ENCODE measurements at regions not wholly inside any gene's neighbourhood (a gene's known extent, or its start where the extent isn't known, plus 50 kb on each side); places are given as distances from the start of the nearest gene placed in this dataset.

GRCh38 chr1:185648858-185649589 lies 85.2 kb upstream of the HMCN1 start:
- no peak for TF ChIP-seq SMC3 (IDR thresholded peaks at IDR 0.05; ENCODE audit: low read depth, low read length)
- TF ChIP-seq ELK1 (IDR thresholded peaks at IDR 0.05; ENCODE audit: borderline replicate concordance, low read depth, low read length) = no peak
- TF ChIP-seq USF2 (IDR thresholded peaks at IDR 0.05; ENCODE audit: low read depth, low read length) = no peak
- no peak for TF ChIP-seq POLR2A (IDR thresholded peaks at IDR 0.05; ENCODE audit: low read depth, low read length)
- TF ChIP-seq CTCF (conservative IDR thresholded peaks at IDR 0.05; ENCODE audit: low read depth, low read length) = no peak
- TF ChIP-seq RCOR1 (IDR thresholded peaks at IDR 0.05; ENCODE audit: insufficient replicate concordance, low read length) = no peak
- no peak for TF ChIP-seq RAD21 (IDR thresholded peaks at IDR 0.05; ENCODE audit: low read length)
- no peak for TF ChIP-seq NFE2L2 (IDR thresholded peaks at IDR 0.05; ENCODE audit: low read depth, low read length)
- no peak for TF ChIP-seq CEBPB (IDR thresholded peaks at IDR 0.05; ENCODE audit: low read depth, low read length)
- no peak for TF ChIP-seq CHD1 (IDR thresholded peaks at IDR 0.05; ENCODE audit: low read depth, low read length)
- TF ChIP-seq MAFK (IDR thresholded peaks at IDR 0.05; ENCODE audit: low read depth, low read length) = no peak
- no peak for TF ChIP-seq RFX5 (IDR thresholded peaks at IDR 0.05; ENCODE audit: low read depth, low read length)

Data from IMR-90 (cell line).